Activated CD8-positive, alpha-beta T cell treated with anti-CD3 and anti-CD28 coated beads for 36 hours (primary cell): ENCODE measurements at regions not wholly inside any gene's neighbourhood (a gene's known extent, or its start where the extent isn't known, plus 50 kb on each side); places are given as distances from the start of the nearest gene placed in this dataset.

ENCODE experiments used
- ATAC-seq: fragments of 200-7000 bp; cut with Tn5 transposase; one replicate; pipeline ENCODE4 v1.10.0; 2021; ENCODE audit warnings: mild to moderate bottlenecking, moderate library complexity
- CTCF ChIA-PET: fragments of 350-600 bp; sonication (Branson Sonifier 250); formaldehyde crosslinking; loops from one replicate; lab custom pipeline; 2021; ENCODE audit warnings: antibody characterized with exemption; lab: Charles Lee
- POLR2A ChIA-PET: fragments of 350-600 bp; sonication (Branson Sonifier 250); formaldehyde crosslinking; loops from one replicate; lab custom pipeline; 2021; ENCODE audit warnings: antibody characterized with exemption; lab: Charles Lee
- DNase-seq: peaks from one replicate; pipeline ENCODE4 v3.0.0-alpha.2; 2020
- H3K27ac Mint-ChIP-seq: one replicate; pipeline ENCODE4 v1.8.0; 2021; ENCODE audit warnings: mild to moderate bottlenecking, mixed read lengths
- H3K27me3 Mint-ChIP-seq: one replicate; pipeline ENCODE4 v1.8.0; 2021; ENCODE audit warnings: mixed read lengths
- H3K36me3 Mint-ChIP-seq: one replicate; pipeline ENCODE4 v1.8.0; 2021; ENCODE audit warnings: low read depth, mixed read lengths
- H3K4me1 Mint-ChIP-seq: one replicate; pipeline ENCODE4 v1.8.0; 2021; ENCODE audit warnings: low read depth, mixed read lengths
- H3K4me3 Mint-ChIP-seq: one replicate; pipeline ENCODE4 v1.8.0; 2021; ENCODE audit warnings: mild to moderate bottlenecking, moderate library complexity, mixed read lengths
- H3K9me3 Mint-ChIP-seq: one replicate; pipeline ENCODE4 v1.8.0; 2021; ENCODE audit warnings: mixed read lengths
- CTCF ChIP-seq: fragments of 200-600 bp; IDR thresholded peaks from one replicate; pipeline ENCODE4 v1.8.0; 2022; ENCODE audit warnings: antibody characterized with exemption, mild to moderate bottlenecking
- intact Hi-C: fragments of 100-400 bp; cut with micrococcal nuclease; formaldehyde crosslinking; loops from one replicate; pipeline ENCODE4 v1.10.0; 2022

- peaks cover 23% of the 10 kb centered on the region for H3K27me3 Mint-ChIP-seq
- DNase-seq = no peak
- no peaks in the 10 kb centered on the region for H3K4me1 Mint-ChIP-seq
- intact Hi-C loops = no loop called here
- TF ChIP-seq CTCF = no peak
- H3K9me3 Mint-ChIP-seq = peaks cover 7% of the 10 kb centered on the region
- ChIA-PET CTCF (no interaction called here), POLR2A (no interaction called here)
- H3K36me3 Mint-ChIP-seq = no peaks in the 10 kb centered on the region
- no peak overlapping the region for H3K4me3 Mint-ChIP-seq
- ATAC-seq = no peak
- H3K27ac Mint-ChIP-seq = no peak overlapping the region
Measured at GRCh38 chr2:204268458-204268857, 276.8 kb upstream of the PARD3B start.

GRCh38 chr2:204268971-204269370 is 276.3 kb upstream of the PARD3B start:
- H3K4me1 Mint-ChIP-seq = no peaks in the 10 kb centered on the region
- no peak overlapping the region for H3K4me3 Mint-ChIP-seq
- POLR2A ChIA-PET = no interaction called here
- CTCF ChIA-PET = no interaction called here
- no peaks in the 10 kb centered on the region for H3K36me3 Mint-ChIP-seq
- peaks cover 7% of the 10 kb centered on the region for H3K9me3 Mint-ChIP-seq
- H3K27me3 Mint-ChIP-seq = peaks cover 19% of the 10 kb centered on the region
- TF ChIP-seq CTCF = no peak
- intact Hi-C loops = no loop called here
- H3K27ac Mint-ChIP-seq = no peak overlapping the region
- no peak for DNase-seq
- ATAC-seq = no peak

- Mint-ChIP-seq H3K4me1 (no peaks in the 10 kb centered on the region), H3K27me3 (peaks cover 9% of the 10 kb centered on the region), H3K9me3 (peaks cover 7% of the 10 kb centered on the region), H3K27ac (no peak overlapping the region), H3K4me3 (no peak overlapping the region), H3K36me3 (no peaks in the 10 kb centered on the region)
- ATAC-seq (no peak), DNase-seq (no peak)
- CTCF ChIA-PET = no interaction called here
- intact Hi-C loops = no loop called here
- POLR2A ChIA-PET = no interaction called here
- no peak for TF ChIP-seq CTCF
Measured at GRCh38 chr2:204272089-204272488, 273.2 kb upstream of the PARD3B start.

- H3K4me1 Mint-ChIP-seq = no peaks in the 10 kb centered on the region
- peaks cover 7% of the 10 kb centered on the region for H3K9me3 Mint-ChIP-seq
- H3K27me3 Mint-ChIP-seq = peaks cover 9% of the 10 kb centered on the region
- ATAC-seq = no peak
- H3K36me3 Mint-ChIP-seq = no peaks in the 10 kb centered on the region
- H3K27ac Mint-ChIP-seq = no peak overlapping the region
- POLR2A ChIA-PET = no interaction called here
- CTCF ChIA-PET = interaction anchor here (1.4 kb wide), 1 partner anchor 13 kb away, joined by 5 read pairs; no protein-coding TSS in a partner anchor
- TF ChIP-seq CTCF = no peak
- H3K4me3 Mint-ChIP-seq = no peak overlapping the region
- intact Hi-C loops = no loop called here
- DNase-seq = no peak
Measured at GRCh38 chr2:204272610-204273287, 272.5 kb upstream of the PARD3B start.

- ATAC-seq (no peak), DNase-seq (no peak)
- peaks cover 7% of the 10 kb centered on the region for H3K9me3 Mint-ChIP-seq
- intact Hi-C loops = no loop called here
- ChIA-PET CTCF (no interaction called here), POLR2A (no interaction called here)
- no peak for TF ChIP-seq CTCF
- no peaks in the 10 kb centered on the region for H3K36me3 Mint-ChIP-seq
- H3K27ac Mint-ChIP-seq = no peak overlapping the region
- no peak overlapping the region for H3K4me3 Mint-ChIP-seq
- H3K4me1 Mint-ChIP-seq = no peaks in the 10 kb centered on the region
- peaks cover 13% of the 10 kb centered on the region for H3K27me3 Mint-ChIP-seq
Measured at GRCh38 chr2:204274429-204274828, 270.8 kb upstream of the PARD3B start.
